SU-DHL-6 (cell line): ENCODE measurements at regions not wholly inside any gene's neighbourhood (a gene's known extent, or its start where the extent isn't known, plus 50 kb on each side); places are given as distances from the start of the nearest gene placed in this dataset.

ENCODE experiments used
- H2AFZ ChIP-seq: fragments of 200-600 bp; sonication (generic); 2 replicates; pipeline ENCODE4 v1.6.1; 2014; ENCODE audit warnings: low read depth, mild to moderate bottlenecking, moderate library complexity, mixed read lengths, antibody characterized with exemption, low read length; ENCODE audit not compliant: severe bottlenecking
- H3F3A ChIP-seq: fragments of 200-600 bp; shearing (Covaris generic); 2 replicates; pipeline ENCODE4 v1.6.0; 2016; ENCODE audit warnings: antibody characterized with exemption, mild to moderate bottlenecking; ENCODE audit not compliant: insufficient read depth
- H3K27ac ChIP-seq: fragments of 200-600 bp; sonication (generic); 2 replicates; pipeline ENCODE4 v1.5.1; 2016; ENCODE audit warnings: low read depth, mild to moderate bottlenecking, low read length, moderate library complexity, mixed read lengths
- H3K27me3 ChIP-seq: fragments of 200-600 bp; sonication (generic), shearing (Covaris generic); 2 replicates; pipeline ENCODE4 v1.6.0; 2014; ENCODE audit warnings: mild to moderate bottlenecking, low read length
- H3K36me3 ChIP-seq: fragments of 200-600 bp; sonication (generic); 2 replicates; pipeline ENCODE4 v1.6.1; 2014; ENCODE audit warnings: mild to moderate bottlenecking, low read length, mixed read lengths
- H3K4me2 ChIP-seq: fragments of 300-600, 200-600 bp; shearing (Covaris generic), sonication (generic); 2 replicates; pipeline ENCODE4 v1.6.0; 2014; ENCODE audit warnings: low read length, low read depth, mild to moderate bottlenecking; ENCODE audit not compliant: poor library complexity, severe bottlenecking
- H3K4me3 ChIP-seq: fragments of 200-600 bp; sonication (generic); 2 replicates; pipeline ENCODE4 v1.5.1; 2014; ENCODE audit warnings: antibody characterized with exemption, low read length, mild to moderate bottlenecking, mixed read lengths; ENCODE audit not compliant: insufficient read depth, poor library complexity, severe bottlenecking
- H3K79me2 ChIP-seq: fragments of 200-600 bp; sonication (generic); 2 replicates; pipeline ENCODE4 v1.6.1; 2014; ENCODE audit warnings: mild to moderate bottlenecking, low read length, moderate library complexity; ENCODE audit not compliant: insufficient read depth
- H3K9ac ChIP-seq: fragments of 200-600 bp; sonication (generic); 2 replicates; pipeline ENCODE4 v1.7.0; 2014; ENCODE audit warnings: mild to moderate bottlenecking, low read length
- H3K9me2 ChIP-seq: fragments of 200-600 bp; sonication (generic); replicated peaks from 2 replicates; pipeline ENCODE4 v1.6.1; 2014; ENCODE audit warnings: low read length; ENCODE audit not compliant: insufficient read depth
- H3K9me3 ChIP-seq: fragments of 200-600 bp; sonication (generic); 2 replicates; pipeline ENCODE4 v1.6.1; 2014; ENCODE audit warnings: low read length, mixed read lengths; ENCODE audit not compliant: insufficient read depth
- H4K20me1 ChIP-seq: fragments of 200-600 bp; sonication (generic); 2 replicates; pipeline ENCODE4 v1.6.1; 2014; ENCODE audit warnings: low read depth, mild to moderate bottlenecking, antibody characterized with exemption, low read length, moderate library complexity, mixed read lengths
- EZH2phosphoT487 ChIP-seq: fragments of 200-600 bp; sonication (generic), shearing (Covaris generic); conservative IDR thresholded peaks from 2 replicates; pipeline ENCODE4 v1.6.1; 2018; ENCODE audit warnings: mild to moderate bottlenecking, antibody characterized with exemption, low read length, moderate library complexity, mixed read lengths
- TF ChIP-seq, protein P1 (sequence below): fragments of 200-600 bp; sonication (generic); IDR thresholded peaks from one replicate; pipeline ENCODE4 v1.5.1; 2017; ENCODE audit warnings: antibody characterized with exemption, mild to moderate bottlenecking, low read length, moderate library complexity; ENCODE audit not compliant: insufficient read depth, poor library complexity, severe bottlenecking

DNA sequence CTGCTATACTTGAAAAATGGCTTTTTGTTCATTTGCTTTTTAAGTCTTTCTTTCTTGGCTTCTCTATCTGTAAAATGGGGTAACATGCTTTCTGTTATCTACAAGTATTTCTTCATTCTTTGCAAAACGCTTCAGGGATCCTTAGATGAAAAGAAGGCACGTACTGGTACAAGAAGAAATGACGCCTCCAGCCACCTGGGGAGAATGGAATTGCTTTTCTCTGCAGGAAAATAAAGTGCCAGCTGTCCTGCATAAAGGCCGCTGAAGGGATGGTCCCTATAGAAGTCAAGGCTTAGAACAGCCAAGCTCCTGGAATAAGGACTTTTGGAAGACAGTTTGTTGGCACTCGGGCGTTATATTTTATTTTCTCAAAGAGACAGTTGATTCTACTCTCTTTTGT is 210.8 kb upstream of the RASGEF1B start:
- no peak overlapping the region for H3K27ac ChIP-seq
- no peaks in the 10 kb centered on the region for H3K9me3 ChIP-seq
- no peaks in the 10 kb centered on the region for H3K79me2 ChIP-seq
- no peaks in the 10 kb centered on the region for H3K9me2 ChIP-seq
- H3K4me3 ChIP-seq: no peak overlapping the region
- no peak overlapping the region for H3K9ac ChIP-seq
- H2AFZ ChIP-seq: no peak overlapping the region
- no peak for TF ChIP-seq EZH2phosphoT487
- TF ChIP-seq, protein P1, sequence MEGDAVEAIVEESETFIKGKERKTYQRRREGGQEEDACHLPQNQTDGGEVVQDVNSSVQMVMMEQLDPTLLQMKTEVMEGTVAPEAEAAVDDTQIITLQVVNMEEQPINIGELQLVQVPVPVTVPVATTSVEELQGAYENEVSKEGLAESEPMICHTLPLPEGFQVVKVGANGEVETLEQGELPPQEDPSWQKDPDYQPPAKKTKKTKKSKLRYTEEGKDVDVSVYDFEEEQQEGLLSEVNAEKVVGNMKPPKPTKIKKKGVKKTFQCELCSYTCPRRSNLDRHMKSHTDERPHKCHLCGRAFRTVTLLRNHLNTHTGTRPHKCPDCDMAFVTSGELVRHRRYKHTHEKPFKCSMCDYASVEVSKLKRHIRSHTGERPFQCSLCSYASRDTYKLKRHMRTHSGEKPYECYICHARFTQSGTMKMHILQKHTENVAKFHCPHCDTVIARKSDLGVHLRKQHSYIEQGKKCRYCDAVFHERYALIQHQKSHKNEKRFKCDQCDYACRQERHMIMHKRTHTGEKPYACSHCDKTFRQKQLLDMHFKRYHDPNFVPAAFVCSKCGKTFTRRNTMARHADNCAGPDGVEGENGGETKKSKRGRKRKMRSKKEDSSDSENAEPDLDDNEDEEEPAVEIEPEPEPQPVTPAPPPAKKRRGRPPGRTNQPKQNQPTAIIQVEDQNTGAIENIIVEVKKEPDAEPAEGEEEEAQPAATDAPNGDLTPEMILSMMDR: no peak
- H3F3A ChIP-seq: no peaks in the 10 kb centered on the region
- H3K36me3 ChIP-seq: no peaks in the 10 kb centered on the region
- no peak overlapping the region for H3K4me2 ChIP-seq
- H3K27me3 ChIP-seq: no peaks in the 10 kb centered on the region
- no peaks in the 10 kb centered on the region for H4K20me1 ChIP-seq

DNA sequence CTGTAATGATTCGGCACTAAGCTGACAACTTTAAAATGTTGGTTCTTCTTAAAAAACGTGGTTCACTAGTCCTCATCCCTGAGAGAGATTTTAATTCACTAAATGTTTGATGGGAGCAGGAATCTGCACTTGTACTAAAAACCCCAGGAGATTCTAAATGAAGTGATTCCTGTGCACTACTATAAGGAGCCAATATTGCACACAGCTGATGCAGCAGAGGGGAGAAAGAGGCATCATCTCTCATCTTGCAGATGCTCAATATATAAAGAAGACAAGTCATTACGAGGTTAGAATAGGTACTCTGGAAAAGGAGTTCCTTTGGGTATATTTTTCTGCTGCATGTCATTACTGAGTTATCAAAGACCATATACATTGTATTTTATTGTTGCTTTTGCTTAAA is 207.6 kb upstream of the RASGEF1B start:
- H3K27ac ChIP-seq: no peak overlapping the region
- TF ChIP-seq, protein P1: no peak
- no peak for TF ChIP-seq EZH2phosphoT487
- no peaks in the 10 kb centered on the region for H3F3A ChIP-seq
- no peaks in the 10 kb centered on the region for H3K9me2 ChIP-seq
- H4K20me1 ChIP-seq: no peaks in the 10 kb centered on the region
- H2AFZ ChIP-seq: no peak overlapping the region
- no peaks in the 10 kb centered on the region for H3K36me3 ChIP-seq
- no peak overlapping the region for H3K9ac ChIP-seq
- no peaks in the 10 kb centered on the region for H3K27me3 ChIP-seq
- H3K9me3 ChIP-seq: no peaks in the 10 kb centered on the region
- H3K79me2 ChIP-seq: no peaks in the 10 kb centered on the region
- H3K4me2 ChIP-seq: no peak overlapping the region
- no peak overlapping the region for H3K4me3 ChIP-seq

DNA sequence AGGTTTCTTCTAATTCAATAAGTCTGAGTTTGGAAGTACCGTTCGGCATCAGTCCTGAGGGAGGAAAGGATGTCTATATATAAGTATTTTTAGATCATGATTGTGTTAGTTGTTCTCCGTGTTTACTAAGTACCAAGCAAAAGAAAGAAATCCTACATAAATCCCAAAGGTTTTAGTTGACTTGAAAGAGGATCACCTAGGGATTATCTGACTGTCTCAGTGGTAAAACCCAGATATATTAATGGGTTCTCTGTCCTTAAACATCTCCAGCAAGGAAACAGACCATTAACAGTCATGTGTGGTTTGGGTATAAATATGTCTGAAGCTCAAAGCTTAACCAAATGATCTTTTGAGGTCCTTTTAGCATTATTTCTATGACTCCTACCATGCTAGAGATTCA is 207.1 kb upstream of the RASGEF1B start:
- Histone ChIP-seq H3K79me2 (no peaks in the 10 kb centered on the region), H2AFZ (no peak overlapping the region), H3K4me3 (no peak overlapping the region), H3K9ac (no peak overlapping the region), H4K20me1 (no peaks in the 10 kb centered on the region), H3K9me3 (no peaks in the 10 kb centered on the region), H3K4me2 (no peak overlapping the region), H3K27me3 (no peaks in the 10 kb centered on the region), H3F3A (no peaks in the 10 kb centered on the region), H3K9me2 (no peaks in the 10 kb centered on the region), H3K36me3 (no peaks in the 10 kb centered on the region), H3K27ac (no peak overlapping the region)
- TF ChIP-seq, protein P1: no peak
- no peak for TF ChIP-seq EZH2phosphoT487

DNA sequence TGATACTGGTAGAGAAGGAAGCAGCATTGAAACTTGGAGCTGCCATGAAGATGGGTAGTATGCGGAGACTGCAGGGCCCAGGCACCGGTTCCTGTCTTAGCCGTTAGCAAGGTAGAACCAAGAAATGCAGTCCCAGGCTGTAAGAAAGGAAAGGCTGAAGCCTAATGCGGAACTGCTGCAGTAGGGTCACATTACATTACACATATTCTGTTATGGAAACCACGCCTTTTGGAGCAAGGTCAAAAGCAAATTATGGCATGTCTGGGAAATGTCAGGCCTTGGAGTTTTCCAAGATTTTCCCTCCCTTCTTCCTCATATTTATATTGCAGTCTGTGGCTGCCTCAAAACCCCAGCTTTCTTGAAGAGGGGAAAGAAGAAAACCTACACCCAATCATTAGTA is 204.8 kb upstream of the RASGEF1B start:
- no peaks in the 10 kb centered on the region for H3K9me2 ChIP-seq
- no peak for TF ChIP-seq EZH2phosphoT487
- TF ChIP-seq, protein P1: no peak
- no peak overlapping the region for H3K4me2 ChIP-seq
- H3K79me2 ChIP-seq: no peaks in the 10 kb centered on the region
- H3K27ac ChIP-seq: no peak overlapping the region
- H4K20me1 ChIP-seq: no peaks in the 10 kb centered on the region
- H3F3A ChIP-seq: no peaks in the 10 kb centered on the region
- H2AFZ ChIP-seq: no peak overlapping the region
- H3K36me3 ChIP-seq: no peaks in the 10 kb centered on the region
- no peaks in the 10 kb centered on the region for H3K9me3 ChIP-seq
- H3K27me3 ChIP-seq: no peaks in the 10 kb centered on the region
- H3K4me3 ChIP-seq: no peak overlapping the region
- H3K9ac ChIP-seq: no peak overlapping the region
